ENCODE measurements at regions not wholly inside any gene's neighbourhood (a gene's known extent, or its start where the extent isn't known, plus 50 kb on each side); places are given as distances from the start of the nearest gene placed in this dataset.
"Not testable (repeated sequence)": the region's sequence is repeated elsewhere in the genome, so short reads cannot be mapped to it uniquely, and the experiment has no call there.

GRCh38 chr6:4637691-4638433 is 138.3 kb upstream of the CDYL start:
- Histone ChIP-seq H3K4me1 (ENCODE audit: control insufficient read depth, insufficient read depth, low read length, poor library complexity, severe bottlenecking) (no peaks in the 10 kb centered on the region), H3K36me3 (ENCODE audit: control insufficient read depth, insufficient read depth, low read length) (no peaks in the 10 kb centered on the region), H3K27ac (ENCODE audit: low read depth, low read length, severe bottlenecking) (no peak overlapping the region), H3K9me3 (ENCODE audit: control insufficient read depth, low read length) (peaks cover 8% of the 10 kb centered on the region), H3K4me3 (ENCODE audit: extremely low read depth, insufficient read depth, low read length, poor library complexity, severe bottlenecking) (no peak overlapping the region)
- WGBS, 2 experiments (ENCODE audit: insufficient coverage in 2 of 2) = 91 to 94% methylated on average over 4 to 5 of the region's 5 CpGs

- Histone ChIP-seq H3K4me3 (ENCODE audit: extremely low read depth, insufficient read depth, low read length, poor library complexity, severe bottlenecking) (no peak overlapping the region), H3K9me3 (ENCODE audit: control insufficient read depth, low read length) (peaks cover 6% of the 10 kb centered on the region), H3K27ac (ENCODE audit: low read depth, low read length, severe bottlenecking) (no peak overlapping the region), H3K4me1 (ENCODE audit: control insufficient read depth, insufficient read depth, low read length, poor library complexity, severe bottlenecking) (no peaks in the 10 kb centered on the region), H3K36me3 (ENCODE audit: control insufficient read depth, insufficient read depth, low read length) (no peaks in the 10 kb centered on the region)
- WGBS, 2 experiments (ENCODE audit: insufficient coverage in 2 of 2) = 89% methylated on average over 1 of the region's 2 CpGs; no CpG with 5 or more reads in 1 of the 2 experiments
These were observed 139.4 kb upstream of the CDYL start for GRCh38 chr6:4636881-4637224.

DNA sequence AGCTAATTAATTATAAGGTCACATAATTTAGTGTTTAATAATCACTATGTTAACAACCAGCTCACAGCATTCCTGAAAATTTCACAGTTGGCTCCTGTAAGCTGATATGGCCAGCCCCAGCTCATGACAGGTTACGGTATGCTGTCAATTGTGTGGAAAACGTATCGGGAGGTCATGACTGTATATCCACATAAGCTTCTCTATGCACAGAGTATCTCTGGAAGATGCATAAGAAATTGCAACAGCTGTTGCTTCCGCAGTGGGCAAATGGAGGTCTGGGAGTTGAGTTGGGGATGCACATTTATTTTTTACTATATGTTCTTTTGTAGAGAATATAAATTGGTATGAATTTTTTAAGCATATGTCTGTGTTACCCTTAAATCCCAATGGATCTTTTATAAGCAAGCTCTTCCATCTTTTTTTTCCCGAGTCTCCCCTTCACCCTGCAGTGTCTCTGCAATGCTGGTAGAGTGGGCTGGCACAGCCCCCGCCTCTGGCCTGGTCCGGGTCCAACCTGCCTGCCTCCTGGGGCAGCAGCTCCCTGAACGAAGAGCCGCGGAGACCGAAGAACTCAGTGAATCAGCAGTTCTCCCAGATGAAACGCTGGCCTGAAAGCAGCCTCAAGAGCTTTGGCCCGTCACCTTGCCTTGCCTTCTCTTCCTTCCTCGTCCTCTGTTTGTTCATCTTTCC is 139.9 kb upstream of the CDYL start:
- H3K27ac ChIP-seq (ENCODE audit: low read depth, low read length, severe bottlenecking) = no peak overlapping the region
- 94 to 96% methylated on average over 10 to 11 of the region's 14 CpGs for WGBS, 2 experiments (ENCODE audit: insufficient coverage in 2 of 2)
- no peaks in the 10 kb centered on the region for H3K4me1 ChIP-seq (ENCODE audit: control insufficient read depth, insufficient read depth, low read length, poor library complexity, severe bottlenecking)
- H3K9me3 ChIP-seq (ENCODE audit: control insufficient read depth, low read length) = peaks cover 1% of the 10 kb centered on the region
- no peak overlapping the region for H3K4me3 ChIP-seq (ENCODE audit: extremely low read depth, insufficient read depth, low read length, poor library complexity, severe bottlenecking)
- H3K36me3 ChIP-seq (ENCODE audit: control insufficient read depth, insufficient read depth, low read length) = no peaks in the 10 kb centered on the region

DNA sequence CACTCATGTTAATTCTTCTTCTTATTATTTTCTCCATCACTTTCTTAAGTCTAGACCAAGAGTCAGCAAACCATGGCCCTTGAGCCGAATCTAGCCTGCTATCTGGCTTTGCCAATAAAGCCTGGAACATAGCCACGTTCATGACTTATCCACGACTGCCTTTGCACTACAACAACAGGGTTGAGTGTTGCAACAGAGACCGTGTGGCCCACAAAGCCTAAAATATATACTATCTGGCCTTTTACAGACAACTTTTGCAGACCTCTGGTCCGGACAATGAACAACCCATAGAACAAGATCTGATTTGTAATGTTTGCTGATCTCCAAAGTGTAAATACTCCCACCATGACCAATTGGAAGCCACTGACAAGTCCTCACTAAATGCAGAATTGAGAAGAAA is 140.5 kb upstream of the CDYL start:
- Histone ChIP-seq H3K36me3 (ENCODE audit: control insufficient read depth, insufficient read depth, low read length) (no peaks in the 10 kb centered on the region), H3K4me3 (ENCODE audit: extremely low read depth, insufficient read depth, low read length, poor library complexity, severe bottlenecking) (no peak overlapping the region), H3K9me3 (ENCODE audit: control insufficient read depth, low read length) (peaks cover 5% of the 10 kb centered on the region), H3K27ac (ENCODE audit: low read depth, low read length, severe bottlenecking) (no peak overlapping the region), H3K4me1 (ENCODE audit: control insufficient read depth, insufficient read depth, low read length, poor library complexity, severe bottlenecking) (no peaks in the 10 kb centered on the region)
- WGBS, 2 experiments (ENCODE audit: insufficient coverage in 2 of 2) = 87 to 96% methylated on average over 3 of the region's 5 CpGs

DNA sequence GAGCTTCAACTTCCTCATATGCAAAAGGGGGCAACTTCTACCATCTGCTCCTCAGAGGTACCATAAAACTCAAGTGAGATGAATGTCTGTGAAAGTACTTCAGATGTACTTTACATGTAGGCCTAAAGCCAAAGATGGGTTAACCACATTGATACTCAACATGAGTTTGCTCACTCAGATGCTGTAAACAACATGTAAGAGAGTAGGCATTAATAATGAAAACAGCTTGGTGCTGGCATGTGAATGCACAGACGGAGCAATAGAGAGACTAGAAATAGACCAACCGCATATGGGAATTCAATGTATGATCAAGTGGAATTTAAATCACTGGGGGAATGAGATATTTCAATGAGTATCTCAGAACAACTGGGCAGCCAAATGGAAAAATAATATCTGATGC is 143.8 kb upstream of the CDYL start:
- H3K4me3 ChIP-seq (ENCODE audit: extremely low read depth, insufficient read depth, low read length, poor library complexity, severe bottlenecking) = no peak overlapping the region
- peaks cover 18% of the 10 kb centered on the region for H3K9me3 ChIP-seq (ENCODE audit: control insufficient read depth, low read length)
- H3K36me3 ChIP-seq (ENCODE audit: control insufficient read depth, insufficient read depth, low read length) = no peaks in the 10 kb centered on the region
- H3K4me1 ChIP-seq (ENCODE audit: control insufficient read depth, insufficient read depth, low read length, poor library complexity, severe bottlenecking) = no peaks in the 10 kb centered on the region
- 73 to 100% methylated on average over 2 of the region's 2 CpGs for WGBS, 2 experiments (ENCODE audit: insufficient coverage in 2 of 2)
- H3K27ac ChIP-seq (ENCODE audit: low read depth, low read length, severe bottlenecking) = no peak overlapping the region

DNA sequence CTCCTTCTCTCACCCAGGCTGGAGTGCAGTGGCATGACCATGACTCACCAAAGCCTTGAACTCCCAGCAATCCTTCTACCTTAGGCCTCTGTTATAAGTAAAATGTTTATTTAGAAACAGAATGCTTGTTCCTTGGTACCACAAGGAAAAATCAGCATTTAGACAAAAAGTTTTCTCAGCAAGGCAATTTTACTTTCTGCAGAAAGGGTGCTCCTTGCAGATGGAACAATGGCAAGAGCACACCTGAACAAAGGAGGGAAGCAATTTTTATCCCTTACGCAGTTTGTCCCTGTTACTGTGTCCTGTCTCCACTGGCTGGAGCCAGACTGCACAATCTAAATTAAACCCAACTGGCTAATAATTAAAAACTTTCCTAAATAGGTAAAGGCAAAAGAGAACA is 146.4 kb upstream of the CDYL start:
- not testable (repeated sequence) for H3K27ac ChIP-seq (ENCODE audit: low read depth, low read length, severe bottlenecking)
- no CpG with 5 or more reads among the region's 1 CpG for WGBS, 2 experiments (ENCODE audit: insufficient coverage in 2 of 2)

GRCh38 chr6:4625557-4625956 is 150.6 kb upstream of the CDYL start:
- H3K4me1 ChIP-seq (ENCODE audit: control insufficient read depth, insufficient read depth, low read length, poor library complexity, severe bottlenecking) = no peaks in the 10 kb centered on the region
- H3K9me3 ChIP-seq (ENCODE audit: control insufficient read depth, low read length) = peaks cover 15% of the 10 kb centered on the region
- H3K4me3 ChIP-seq (ENCODE audit: extremely low read depth, insufficient read depth, low read length, poor library complexity, severe bottlenecking) = no peak overlapping the region
- no peak overlapping the region for H3K27ac ChIP-seq (ENCODE audit: low read depth, low read length, severe bottlenecking)
- WGBS, 2 experiments (ENCODE audit: insufficient coverage in 2 of 2) = 92 to 100% methylated on average over 3 to 4 of the region's 6 CpGs
- no peaks in the 10 kb centered on the region for H3K36me3 ChIP-seq (ENCODE audit: control insufficient read depth, insufficient read depth, low read length)

More for the DNA sequence above, 146.4 kb upstream of the CDYL start:
- not testable (repeated sequence) for H3K36me3 ChIP-seq (ENCODE audit: control insufficient read depth, insufficient read depth, low read length); H3K4me1 ChIP-seq (ENCODE audit: control insufficient read depth, insufficient read depth, low read length, poor library complexity, severe bottlenecking); H3K4me3 ChIP-seq (ENCODE audit: extremely low read depth, insufficient read depth, low read length, poor library complexity, severe bottlenecking)
- peaks cover 18% of the 10 kb centered on the region for H3K9me3 ChIP-seq (ENCODE audit: control insufficient read depth, low read length)

DNA sequence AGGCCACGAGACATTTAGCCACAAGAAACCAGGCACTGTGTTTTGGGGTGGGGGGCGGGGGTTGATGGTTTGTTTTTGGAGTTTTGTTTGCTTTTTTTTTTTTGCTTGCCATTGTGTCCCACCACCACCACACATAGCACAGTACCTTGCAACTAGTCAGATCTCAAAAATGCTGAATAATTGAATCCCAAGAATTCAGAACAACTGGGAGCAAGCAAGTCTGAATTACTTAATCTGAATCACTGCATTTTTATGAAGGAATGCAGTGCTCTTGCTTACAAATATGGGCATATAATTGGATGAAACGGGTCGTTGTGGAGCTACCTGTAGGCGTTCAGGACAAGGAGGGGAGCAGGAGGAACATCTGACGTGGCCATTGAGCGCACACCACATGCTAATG is 151.5 kb upstream of the CDYL start:
- 75 to 83% methylated on average over 2 to 4 of the region's 7 CpGs for WGBS, 2 experiments (ENCODE audit: insufficient coverage in 2 of 2)

GRCh38 chr6:4620284-4621151 is 155.7 kb upstream of the CDYL start:
- Histone ChIP-seq H3K27ac (ENCODE audit: low read depth, low read length, severe bottlenecking) (no peak overlapping the region), H3K9me3 (ENCODE audit: control insufficient read depth, low read length) (peaks cover 3% of the 10 kb centered on the region), H3K4me3 (ENCODE audit: extremely low read depth, insufficient read depth, low read length, poor library complexity, severe bottlenecking) (no peak overlapping the region), H3K4me1 (ENCODE audit: control insufficient read depth, insufficient read depth, low read length, poor library complexity, severe bottlenecking) (no peaks in the 10 kb centered on the region), H3K36me3 (ENCODE audit: control insufficient read depth, insufficient read depth, low read length) (no peaks in the 10 kb centered on the region)
- WGBS, 2 experiments (ENCODE audit: insufficient coverage in 2 of 2) = 86 to 94% methylated on average over 6 to 7 of the region's 12 CpGs

More for the DNA sequence above, 151.5 kb upstream of the CDYL start:
- Histone ChIP-seq H3K4me1 (ENCODE audit: control insufficient read depth, insufficient read depth, low read length, poor library complexity, severe bottlenecking) (no peaks in the 10 kb centered on the region), H3K9me3 (ENCODE audit: control insufficient read depth, low read length) (peaks cover 8% of the 10 kb centered on the region), H3K36me3 (ENCODE audit: control insufficient read depth, insufficient read depth, low read length) (no peaks in the 10 kb centered on the region), H3K4me3 (ENCODE audit: extremely low read depth, insufficient read depth, low read length, poor library complexity, severe bottlenecking) (no peak overlapping the region), H3K27ac (ENCODE audit: low read depth, low read length, severe bottlenecking) (no peak overlapping the region)

DNA sequence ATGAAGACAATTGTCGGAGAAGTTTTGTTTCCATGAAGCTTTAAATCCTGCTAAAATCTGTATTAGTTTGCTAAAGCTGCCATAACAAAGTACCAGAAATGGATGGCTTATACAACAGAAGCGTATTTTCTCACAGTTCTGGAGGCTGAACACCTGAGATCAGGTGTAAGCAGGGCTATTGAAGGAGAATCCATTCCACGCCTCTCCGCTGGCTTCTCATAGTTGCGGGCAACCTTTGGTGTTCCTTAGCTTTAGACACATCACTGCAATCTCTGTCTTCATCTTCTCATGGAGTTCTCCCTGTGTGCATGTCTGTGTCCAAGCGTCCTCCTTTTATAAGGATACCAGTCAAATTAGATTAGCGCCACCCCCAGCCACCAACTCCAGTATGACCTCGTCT is 159.9 kb upstream of the CDYL start:
- 88 to 96% methylated on average over 5 to 7 of the region's 8 CpGs for WGBS, 2 experiments (ENCODE audit: insufficient coverage in 2 of 2)
- Histone ChIP-seq H3K36me3 (ENCODE audit: control insufficient read depth, insufficient read depth, low read length) (no peaks in the 10 kb centered on the region), H3K27ac (ENCODE audit: low read depth, low read length, severe bottlenecking) (no peak overlapping the region), H3K4me1 (ENCODE audit: control insufficient read depth, insufficient read depth, low read length, poor library complexity, severe bottlenecking) (peaks cover 5% of the 10 kb centered on the region), H3K4me3 (ENCODE audit: extremely low read depth, insufficient read depth, low read length, poor library complexity, severe bottlenecking) (no peak overlapping the region), H3K9me3 (ENCODE audit: control insufficient read depth, low read length) (no peaks in the 10 kb centered on the region)
